Fibroblast of peridontal ligament (primary cell): ENCODE measurements at regions not wholly inside any gene's neighbourhood (a gene's known extent, or its start where the extent isn't known, plus 50 kb on each side); places are given as distances from the start of the nearest gene placed in this dataset.
A peak's percentile ranks its signal among the peaks of the same experiment; 100 is the strongest.

Experiments
- DNase-seq: peaks from one replicate; pipeline ENCODE4 v3.0.0-alpha.2; 2010; ENCODE audit errors: extremely low read depth

GRCh38 chr11:92865352-92865751 lies 104.1 kb upstream of the MTNR1B start:
- DNase-seq = peak; percentile 8

DNA sequence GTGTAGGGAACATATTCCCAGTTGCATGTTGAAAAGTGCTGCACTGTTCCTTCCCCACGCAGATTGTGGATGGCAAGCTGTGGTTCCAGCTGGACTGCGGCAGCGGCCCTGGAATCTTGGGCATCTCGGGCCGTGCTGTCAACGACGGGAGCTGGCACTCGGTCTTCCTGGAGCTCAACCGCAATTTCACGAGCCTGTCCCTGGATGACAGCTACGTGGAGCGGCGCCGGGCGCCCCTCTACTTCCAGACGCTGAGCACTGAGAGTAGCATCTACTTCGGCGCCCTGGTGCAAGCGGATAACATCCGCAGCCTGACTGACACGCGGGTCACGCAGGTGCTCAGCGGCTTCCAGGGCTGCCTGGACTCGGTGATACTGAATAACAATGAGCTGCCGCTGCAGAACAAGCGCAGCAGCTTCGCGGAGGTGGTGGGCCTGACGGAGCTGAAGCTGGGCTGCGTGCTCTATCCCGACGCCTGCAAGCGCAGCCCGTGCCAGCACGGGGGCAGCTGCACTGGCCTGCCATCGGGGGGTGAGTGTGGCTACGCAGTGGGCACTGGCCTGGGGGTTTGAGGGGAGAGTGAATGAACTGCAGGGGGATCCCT lies 102.7 kb upstream of the MTNR1B start:
- no peak for DNase-seq

DNA sequence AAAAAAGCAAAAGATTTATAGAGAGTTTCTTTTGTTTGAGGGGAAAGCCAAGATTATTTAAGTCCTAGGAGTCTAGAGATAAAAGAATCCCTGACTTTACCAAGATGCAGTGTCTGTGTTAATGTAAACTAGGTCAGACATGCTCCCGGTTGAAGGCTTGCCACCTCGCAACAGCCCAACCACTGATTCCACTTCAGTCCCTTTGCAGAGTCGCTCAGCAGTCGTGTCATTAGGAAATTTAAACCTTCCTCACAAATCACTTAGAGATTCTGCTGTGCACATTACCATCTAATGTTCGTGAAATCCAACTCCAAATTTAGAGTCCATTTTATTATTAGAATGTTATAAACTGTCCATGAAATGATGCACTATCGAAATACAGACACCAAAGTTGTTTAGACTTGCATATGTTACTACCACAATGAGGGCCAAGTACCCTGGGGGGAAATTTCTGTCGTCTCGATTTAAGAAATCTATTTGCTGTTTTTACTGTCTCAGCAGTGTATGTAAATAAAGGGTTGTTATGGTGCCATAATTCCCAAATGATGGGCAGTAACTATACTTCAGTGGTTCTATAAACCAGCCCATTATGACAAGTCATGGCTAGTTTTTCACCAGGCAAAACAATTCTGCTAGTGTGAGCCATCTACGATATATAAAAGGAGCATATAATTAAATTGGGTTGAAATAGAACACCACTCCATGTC lies 101.4 kb upstream of the MTNR1B start:
- DNase-seq = no peak

DNA sequence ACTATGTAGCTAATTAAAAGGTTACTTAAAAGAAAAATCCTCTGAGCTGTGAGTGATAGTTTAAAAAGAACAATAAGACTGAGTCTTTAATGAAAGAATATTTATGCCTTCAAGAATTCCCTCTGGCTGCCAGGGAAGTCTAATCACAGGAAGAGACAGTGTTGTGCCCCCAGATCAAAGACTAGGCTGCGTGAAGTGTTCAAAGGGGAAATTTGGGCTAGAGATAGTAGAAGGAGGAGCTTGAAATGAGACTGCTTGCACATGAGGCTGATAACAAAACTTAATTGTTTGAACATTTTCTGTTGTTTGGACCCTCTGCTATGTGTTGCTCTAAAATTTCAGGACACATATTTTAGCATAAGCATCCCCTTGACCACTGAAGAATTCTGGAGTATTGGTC lies 99.7 kb upstream of the MTNR1B start:
- no peak for DNase-seq

DNA sequence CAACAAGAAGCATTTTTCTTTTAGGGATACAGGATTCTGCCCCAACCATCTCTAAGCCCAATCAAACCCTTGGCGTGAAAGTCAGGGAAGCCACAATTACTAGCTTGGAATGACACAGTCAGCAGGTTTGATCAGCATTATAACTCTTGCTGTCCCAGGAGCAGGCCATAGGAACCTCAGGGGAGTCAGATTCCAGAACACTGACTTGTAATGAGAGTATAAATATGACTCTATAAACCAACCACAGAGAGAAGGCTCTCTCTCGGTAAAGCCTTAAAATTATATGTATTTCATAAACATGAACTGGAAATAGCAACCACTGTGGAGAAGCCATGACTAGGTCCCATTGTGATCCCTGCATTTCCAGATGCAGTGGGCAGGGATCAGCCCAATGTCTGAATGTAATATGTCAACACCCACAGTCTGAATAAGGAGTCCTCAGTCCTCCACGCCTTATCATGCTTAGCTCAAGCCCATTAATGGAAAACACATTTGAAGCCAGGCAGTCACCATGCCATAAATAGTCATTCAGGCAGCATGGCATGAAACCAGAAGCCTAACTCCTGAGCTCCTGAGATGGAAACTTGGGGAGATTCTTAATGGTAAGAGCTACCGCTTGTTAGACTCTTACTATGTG lies 99.1 kb upstream of the MTNR1B start:
- peak; percentile 64 for DNase-seq

GRCh38 chr11:92873551-92873950 lies 95.9 kb upstream of the MTNR1B start:
- DNase-seq = no peak

- DNase-seq = no peak
Measured at GRCh38 chr11:92875473-92875872, 94.0 kb upstream of the MTNR1B start.

DNA sequence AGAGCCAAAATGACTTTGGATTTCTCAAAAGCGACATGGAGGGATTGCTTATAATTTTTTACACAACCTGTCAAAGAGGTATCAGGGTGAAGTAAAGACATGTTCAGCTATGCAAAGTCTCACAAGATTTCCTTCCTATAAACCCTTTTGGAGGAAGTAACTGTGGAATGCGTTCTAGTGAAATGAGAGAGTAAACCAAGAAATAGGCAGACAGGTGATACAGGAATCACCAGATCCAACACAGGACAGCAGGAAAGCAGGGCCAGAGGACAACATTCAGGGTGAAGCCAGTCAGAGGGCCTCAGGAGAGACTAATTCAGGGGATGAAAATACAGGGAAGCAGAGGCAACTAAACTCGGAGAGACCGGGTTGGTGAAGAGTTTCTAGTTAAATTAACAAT lies 90.4 kb upstream of the MTNR1B start:
- DNase-seq = no peak

GRCh38 chr11:92880381-92880780 lies 89.1 kb upstream of the MTNR1B start:
- DNase-seq = peak; percentile 31

DNA sequence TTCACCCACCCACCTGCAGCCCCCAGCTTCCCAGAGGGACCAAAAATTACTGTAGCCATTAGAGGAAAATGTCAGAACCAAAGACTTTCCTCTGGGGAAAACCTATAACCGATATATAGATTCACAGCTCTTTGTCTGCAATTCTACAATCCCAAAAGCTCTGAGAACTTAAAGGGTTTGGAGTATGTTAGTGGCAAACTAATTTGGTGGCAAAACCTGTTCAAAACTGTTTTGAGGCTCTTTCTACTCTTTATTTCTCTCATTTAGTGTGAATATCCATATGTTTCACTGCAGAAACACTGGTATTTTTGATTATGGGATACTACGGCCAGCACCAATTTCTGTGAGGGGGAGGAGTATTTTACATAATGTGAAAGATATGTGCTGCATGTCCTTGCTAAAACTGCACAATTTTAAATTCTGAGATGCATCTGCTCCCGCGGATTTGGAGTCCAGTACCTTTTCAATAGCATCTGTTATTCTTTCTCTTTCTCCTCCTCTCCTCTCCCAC lies 87.5 kb upstream of the MTNR1B start:
- no peak for DNase-seq

- DNase-seq = no peak
Measured at GRCh38 chr11:92882828-92883611, 86.4 kb upstream of the MTNR1B start.

DNA sequence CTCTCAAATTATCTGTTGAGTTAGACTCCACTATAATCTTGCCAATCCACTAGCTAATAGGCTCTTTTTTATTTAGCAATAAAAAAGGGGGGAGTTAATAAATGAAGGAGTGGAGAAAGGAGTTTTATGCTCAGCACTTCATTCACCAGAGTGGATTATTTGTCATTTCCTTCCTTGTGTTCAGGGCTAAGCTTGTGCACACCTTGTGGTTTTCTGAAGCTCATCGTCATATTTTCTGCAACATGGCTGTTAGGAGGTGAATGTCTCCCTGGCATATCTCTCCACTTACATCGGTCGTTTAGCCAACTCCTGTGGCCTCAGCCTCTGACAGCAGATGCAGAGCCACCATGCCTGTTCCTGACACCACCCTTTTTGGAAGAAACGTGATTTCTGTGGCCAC lies 83.9 kb upstream of the MTNR1B start:
- no peak for DNase-seq

- peak; percentile 68 for DNase-seq
Measured at GRCh38 chr11:92886243-92886905, 83.1 kb upstream of the MTNR1B start.

DNA sequence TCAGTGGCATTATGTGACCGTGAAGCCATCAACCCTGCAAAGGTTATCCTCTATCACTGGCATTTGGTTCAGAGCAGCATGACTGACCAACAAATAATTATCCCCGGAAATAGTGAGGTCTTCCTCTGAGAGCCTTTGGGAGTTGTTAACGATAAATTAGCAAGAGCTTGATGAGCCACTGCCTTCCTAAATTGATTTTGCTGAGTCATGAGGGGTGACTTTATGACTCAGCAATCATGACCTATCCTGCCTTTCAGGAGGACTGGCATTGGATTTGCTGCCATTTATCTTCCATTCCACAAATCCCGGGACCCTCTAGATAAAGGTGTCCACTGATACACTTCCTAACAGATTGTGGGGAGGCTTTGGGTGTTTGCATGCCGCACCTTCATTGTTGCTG lies 80.8 kb upstream of the MTNR1B start:
- DNase-seq = no peak

DNA sequence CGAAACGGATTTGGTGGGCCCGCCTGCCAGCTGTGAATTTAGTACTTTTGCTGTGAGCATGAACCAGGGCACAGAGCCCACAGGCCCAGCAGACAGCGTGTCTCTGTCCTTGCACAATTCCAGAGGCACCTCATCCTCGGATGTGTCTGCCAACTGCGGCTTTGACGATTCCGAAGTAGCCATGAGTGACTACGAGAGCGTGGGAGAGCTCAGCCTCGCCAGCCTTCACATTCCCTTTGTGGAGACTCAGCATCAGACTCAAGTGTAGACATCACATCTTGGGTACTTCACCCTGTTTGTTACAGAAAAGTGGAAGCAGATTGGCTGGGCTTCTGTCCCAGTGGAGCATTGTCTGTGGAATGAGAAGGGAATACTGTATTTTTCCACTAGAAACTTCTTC lies 78.6 kb upstream of the MTNR1B start:
- no peak for DNase-seq

GRCh38 chr11:92892802-92893684 lies 76.4 kb upstream of the MTNR1B start:
- no peak for DNase-seq

- DNase-seq = peak; percentile 29
Measured at GRCh38 chr11:92894197-92894596, 75.3 kb upstream of the MTNR1B start.

- DNase-seq = no peak
Measured at GRCh38 chr11:92897487-92897886, 72.0 kb upstream of the MTNR1B start.

DNA sequence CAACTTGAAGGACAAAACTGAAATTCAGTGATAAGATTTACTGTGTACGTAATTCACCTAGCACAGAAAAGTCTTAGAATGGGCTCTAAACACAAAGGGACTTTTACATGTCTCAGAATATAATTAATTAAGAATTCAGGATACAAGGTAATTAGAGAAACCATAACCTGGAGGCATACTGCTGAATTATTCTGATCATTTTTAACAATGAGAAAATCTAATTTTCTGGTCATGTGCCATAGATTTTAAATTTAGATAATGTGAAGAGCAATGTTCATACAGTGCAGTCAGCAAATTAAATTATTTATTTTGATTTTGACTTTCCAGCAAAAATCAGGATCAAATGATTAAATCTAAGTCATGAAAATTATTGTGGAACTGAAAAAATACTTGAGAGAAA lies 67.0 kb upstream of the MTNR1B start:
- DNase-seq = no peak

DNA sequence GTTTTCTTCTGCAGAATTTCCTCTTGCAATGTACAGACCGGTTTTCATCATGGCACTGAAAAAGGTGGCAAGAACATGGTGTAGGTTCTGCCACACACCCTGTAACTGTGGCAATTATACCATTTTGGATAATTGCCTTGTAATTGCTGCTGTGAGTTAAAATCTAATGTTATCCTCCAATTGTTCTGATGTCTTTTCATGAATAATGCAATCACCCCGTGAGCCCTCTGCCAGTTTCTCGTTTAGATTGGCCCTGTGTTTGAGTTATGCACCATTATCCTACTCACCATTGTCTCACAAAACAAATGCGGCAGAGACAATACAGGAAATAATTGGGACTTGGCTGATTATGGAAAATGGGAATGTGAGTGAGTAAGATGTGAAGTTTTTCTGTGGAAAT lies 61.8 kb upstream of the MTNR1B start:
- DNase-seq = no peak

GRCh38 chr11:92909214-92909613 lies 60.2 kb upstream of the MTNR1B start:
- DNase-seq = no peak
